ENCODE measurements at regions not wholly inside any gene's neighbourhood (a gene's known extent, or its start where the extent isn't known, plus 50 kb on each side); places are given as distances from the start of the nearest gene placed in this dataset.

- no peak for TF ChIP-seq EP300 (IDR thresholded peaks at IDR 0.05)
- no peak for TF ChIP-seq CTCF (IDR thresholded peaks at IDR 0.05)
- no peak for TF ChIP-seq POLR2A (IDR thresholded peaks at IDR 0.05)
- TF ChIP-seq POLR2AphosphoS5 (IDR thresholded peaks at IDR 0.05), result no peak
These were observed 1279.9 kb upstream of the NRXN1 start for GRCh38 chr2:52311862-52312261.

All from suprapubic skin (tissue), 4 donors.